ENCODE measurements at regions not wholly inside any gene's neighbourhood (a gene's known extent, or its start where the extent isn't known, plus 50 kb on each side); places are given as distances from the start of the nearest gene placed in this dataset.

- Histone ChIP-seq H4K20me1 (ENCODE audit: insufficient read depth, low read length) (no peaks in the 10 kb centered on the region), H3K9me3 (ENCODE audit: low read length) (no peaks in the 10 kb centered on the region), H2AFZ (ENCODE audit: low read length) (no peak overlapping the region), H3K36me3 (ENCODE audit: insufficient read depth, low read length) (no peaks in the 10 kb centered on the region), H3K4me3 (ENCODE audit: low read depth, low read length, poor library complexity, severe bottlenecking) (no peak overlapping the region), H3K4me2 (ENCODE audit: low read length) (no peak overlapping the region), H3K9ac (ENCODE audit: low read length) (no peak overlapping the region), H3F3A (ENCODE audit: insufficient read depth, low read length) (no peaks in the 10 kb centered on the region), H3K9me2 (ENCODE audit: low read depth, low read length) (no peaks in the 10 kb centered on the region), H3K79me2 (ENCODE audit: insufficient read depth, low read length) (no peaks in the 10 kb centered on the region), H3K27me3 (ENCODE audit: insufficient read depth, low read length) (no peaks in the 10 kb centered on the region), H3K4me1 (ENCODE audit: insufficient read depth, low read length, severe bottlenecking) (no peaks in the 10 kb centered on the region), H3K27ac (ENCODE audit: low read depth, low read length, poor library complexity, severe bottlenecking) (no peak overlapping the region)
- TF ChIP-seq EZH2 (IDR thresholded peaks at IDR 0.05; ENCODE audit: borderline replicate concordance, low read length) (no peak), CTCF (IDR thresholded peaks at IDR 0.05; ENCODE audit: low read length) (peak; percentile 73)
Observed at GRCh38 chr13:38045278-38046048, 175.9 kb upstream of the TRPC4 start.

GRCh38 chr13:38044067-38044466 is 174.5 kb upstream of the TRPC4 start:
- no peak overlapping the region for H3K27ac ChIP-seq (ENCODE audit: low read depth, low read length, poor library complexity, severe bottlenecking)
- H4K20me1 ChIP-seq (ENCODE audit: insufficient read depth, low read length): no peaks in the 10 kb centered on the region
- H3F3A ChIP-seq (ENCODE audit: insufficient read depth, low read length): no peaks in the 10 kb centered on the region
- no peaks in the 10 kb centered on the region for H3K9me3 ChIP-seq (ENCODE audit: low read length)
- no peaks in the 10 kb centered on the region for H3K9me2 ChIP-seq (ENCODE audit: low read depth, low read length)
- no peaks in the 10 kb centered on the region for H3K79me2 ChIP-seq (ENCODE audit: insufficient read depth, low read length)
- no peaks in the 10 kb centered on the region for H3K27me3 ChIP-seq (ENCODE audit: insufficient read depth, low read length)
- TF ChIP-seq CTCF (IDR thresholded peaks at IDR 0.05; ENCODE audit: low read length) (no peak), EZH2 (IDR thresholded peaks at IDR 0.05; ENCODE audit: borderline replicate concordance, low read length) (no peak)
- H3K36me3 ChIP-seq (ENCODE audit: insufficient read depth, low read length): no peaks in the 10 kb centered on the region
- no peak overlapping the region for H2AFZ ChIP-seq (ENCODE audit: low read length)
- no peak overlapping the region for H3K4me2 ChIP-seq (ENCODE audit: low read length)
- H3K4me1 ChIP-seq (ENCODE audit: insufficient read depth, low read length, severe bottlenecking): no peaks in the 10 kb centered on the region
- H3K9ac ChIP-seq (ENCODE audit: low read length): no peak overlapping the region
- H3K4me3 ChIP-seq (ENCODE audit: low read depth, low read length, poor library complexity, severe bottlenecking): no peak overlapping the region

GRCh38 chr13:38042771-38043170 is 173.2 kb upstream of the TRPC4 start:
- no peak for TF ChIP-seq EZH2 (IDR thresholded peaks at IDR 0.05; ENCODE audit: borderline replicate concordance, low read length)
- no peak for TF ChIP-seq CTCF (IDR thresholded peaks at IDR 0.05; ENCODE audit: low read length)
- Histone ChIP-seq H4K20me1 (ENCODE audit: insufficient read depth, low read length) (no peaks in the 10 kb centered on the region), H3K9ac (ENCODE audit: low read length) (no peak overlapping the region), H3K79me2 (ENCODE audit: insufficient read depth, low read length) (no peaks in the 10 kb centered on the region), H3K27ac (ENCODE audit: low read depth, low read length, poor library complexity, severe bottlenecking) (no peak overlapping the region), H3K9me2 (ENCODE audit: low read depth, low read length) (no peaks in the 10 kb centered on the region), H3K36me3 (ENCODE audit: insufficient read depth, low read length) (no peaks in the 10 kb centered on the region), H3K4me1 (ENCODE audit: insufficient read depth, low read length, severe bottlenecking) (no peaks in the 10 kb centered on the region), H3K27me3 (ENCODE audit: insufficient read depth, low read length) (no peaks in the 10 kb centered on the region), H3K4me3 (ENCODE audit: low read depth, low read length, poor library complexity, severe bottlenecking) (no peak overlapping the region), H3K9me3 (ENCODE audit: low read length) (no peaks in the 10 kb centered on the region), H2AFZ (ENCODE audit: low read length) (no peak overlapping the region), H3F3A (ENCODE audit: insufficient read depth, low read length) (no peaks in the 10 kb centered on the region), H3K4me2 (ENCODE audit: low read length) (no peak overlapping the region)

All from OCI-LY1 (cell line).